ENCODE measurements at regions not wholly inside any gene's neighbourhood (a gene's known extent, or its start where the extent isn't known, plus 50 kb on each side); places are given as distances from the start of the nearest gene placed in this dataset.

DNA sequence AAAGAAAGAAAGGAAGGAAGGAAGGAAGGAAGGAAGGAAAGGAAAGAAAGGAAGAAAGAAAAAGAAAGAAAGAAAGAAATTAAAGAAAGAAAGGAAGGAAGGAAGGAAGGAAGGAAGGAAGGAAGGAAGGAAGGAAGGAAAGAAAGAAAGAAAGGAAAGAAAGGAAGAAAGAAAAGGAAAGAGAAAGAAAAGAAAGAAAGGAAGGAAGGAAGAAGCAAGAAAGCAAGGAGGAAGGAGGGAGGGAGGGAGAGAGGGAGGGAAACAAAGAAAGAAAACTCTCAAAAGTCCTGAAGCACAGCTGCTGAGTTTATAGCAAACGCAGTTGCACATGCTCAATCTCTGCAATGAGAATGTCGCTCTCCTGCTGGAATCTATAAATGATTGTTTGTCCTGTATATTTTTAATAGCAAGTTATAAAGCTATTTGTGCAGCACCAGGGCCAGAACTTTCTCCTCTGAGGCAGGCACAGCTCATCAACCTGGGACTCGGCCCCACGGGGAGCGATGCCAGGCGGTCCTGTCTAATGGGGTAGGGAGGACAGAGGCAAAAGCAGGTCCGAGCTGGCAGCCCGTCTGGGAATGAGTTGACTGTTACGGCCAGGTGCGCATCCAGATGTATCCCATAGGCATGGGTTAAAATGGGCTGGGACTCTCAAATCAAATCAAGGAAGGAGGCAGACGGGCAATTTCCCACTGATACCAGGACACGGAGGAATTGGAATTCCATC, 118.0 kb upstream of the PFKP start:
- dilution Hi-C loops (cut with HindIII; ENCODE audit: low sequenced_read_pairs, unreplicated experiment) = loop anchor here (25.0 kb wide), 1 partner anchor 88 kb away; no protein-coding TSS in a partner anchor

More for the DNA sequence above, 118.0 kb upstream of the PFKP start:
- in situ Hi-C loops (cut with MboI; ENCODE audit: low sequenced_read_pairs) (no loop called here), intact Hi-C loops (cut with micrococcal nuclease) (no loop called here)
- DNase-seq (no peak), ATAC-seq (ENCODE audit: low read depth) (no peak)
- Histone ChIP-seq H3K23ac (ENCODE audit: low read depth, low read length) (no peak overlapping the region), H3K4me1 (ENCODE audit: control insufficient read depth, insufficient read depth, low read length) (no peaks in the 10 kb centered on the region), H2AK9ac (replicated peaks; ENCODE audit: low read depth, low read length, poor library complexity) (no peak overlapping the region), H3K79me1 (ENCODE audit: low read depth in 1 of 2, low read length in 2 of 2) (no peaks in the 10 kb centered on the region), H3K27ac (ENCODE audit: insufficient read depth, low read length) (no peak overlapping the region), H3K4me2 (ENCODE audit: low read depth, low read length) (no peak overlapping the region), H3K9ac (ENCODE audit: low read depth, low read length) (no peak overlapping the region), H3K56ac (ENCODE audit: extremely low read depth, insufficient read depth, low read length) (no peak overlapping the region), H3K14ac (replicated peaks; ENCODE audit: low read depth, low read length) (no peak overlapping the region), H3K9me3 (ENCODE audit: control insufficient read depth, insufficient read depth, low read length) (no peaks in the 10 kb centered on the region), H3K36me3 (ENCODE audit: control insufficient read depth, insufficient read depth, low read length) (no peaks in the 10 kb centered on the region), H2BK15ac (ENCODE audit: low read depth, low read length) (no peak overlapping the region), H2BK5ac (ENCODE audit: low read depth, low read length, poor library complexity, severe bottlenecking) (no peak overlapping the region), H2BK120ac (ENCODE audit: low read depth, low read length) (no peak overlapping the region), H2AK5ac (ENCODE audit: low read depth, low read length) (no peak overlapping the region), H2BK20ac (ENCODE audit: low read depth, low read length) (no peak overlapping the region), H4K20me1 (ENCODE audit: insufficient read depth, low read length) (no peaks in the 10 kb centered on the region), H4K5ac (ENCODE audit: low read depth, low read length) (no peak overlapping the region), H3K4ac (ENCODE audit: low read depth, low read length) (no peak overlapping the region), H2AFZ (replicated peaks; ENCODE audit: low read length, poor library complexity) (no peak overlapping the region), H3K9me1 (ENCODE audit: insufficient read depth, low read length) (no peaks in the 10 kb centered on the region), H3K4me3 (ENCODE audit: insufficient read depth, low read depth, low read length) (no peak overlapping the region), H4K8ac (ENCODE audit: low read depth in 2 of 2, low read length in 2 of 2) (no peak overlapping the region), H4K91ac (ENCODE audit: insufficient read depth, low read depth, low read length) (no peak overlapping the region), H3K18ac (ENCODE audit: low read depth, low read length) (no peak overlapping the region), H3K27me3 (ENCODE audit: control insufficient read depth, insufficient read depth, low read length) (peaks cover 10% of the 10 kb centered on the region)
- WGBS, 2 experiments (ENCODE audit: extremely low coverage in 2 of 2, insufficient read length in 1 of 2) = 74% methylated on average over 7 of the region's 12 CpGs; no CpG with 5 or more reads in 1 of the 2 experiments
- CTCF ChIA-PET = no interaction called here
- BruUV-seq (replicated peaks) = no TSS peak
- TF ChIP-seq BHLHE40 (IDR thresholded peaks at IDR 0.05; ENCODE audit: low read depth, low read length) (no peak), MXI1 (IDR thresholded peaks at IDR 0.05; ENCODE audit: borderline replicate concordance, low read depth, low read length) (no peak), SMC3 (IDR thresholded peaks at IDR 0.05; ENCODE audit: low read depth, low read length) (no peak), USF2 (IDR thresholded peaks at IDR 0.05; ENCODE audit: low read depth, low read length) (no peak), RFX5 (IDR thresholded peaks at IDR 0.05; ENCODE audit: low read depth, low read length) (no peak), FOS (IDR thresholded peaks at IDR 0.05; ENCODE audit: low read depth, low read length) (no peak), CHD1 (IDR thresholded peaks at IDR 0.05; ENCODE audit: low read depth, low read length) (no peak), CEBPB (IDR thresholded peaks at IDR 0.05; ENCODE audit: low read depth, low read length) (no peak)
- TF ChIP-seq, protein P1, sequence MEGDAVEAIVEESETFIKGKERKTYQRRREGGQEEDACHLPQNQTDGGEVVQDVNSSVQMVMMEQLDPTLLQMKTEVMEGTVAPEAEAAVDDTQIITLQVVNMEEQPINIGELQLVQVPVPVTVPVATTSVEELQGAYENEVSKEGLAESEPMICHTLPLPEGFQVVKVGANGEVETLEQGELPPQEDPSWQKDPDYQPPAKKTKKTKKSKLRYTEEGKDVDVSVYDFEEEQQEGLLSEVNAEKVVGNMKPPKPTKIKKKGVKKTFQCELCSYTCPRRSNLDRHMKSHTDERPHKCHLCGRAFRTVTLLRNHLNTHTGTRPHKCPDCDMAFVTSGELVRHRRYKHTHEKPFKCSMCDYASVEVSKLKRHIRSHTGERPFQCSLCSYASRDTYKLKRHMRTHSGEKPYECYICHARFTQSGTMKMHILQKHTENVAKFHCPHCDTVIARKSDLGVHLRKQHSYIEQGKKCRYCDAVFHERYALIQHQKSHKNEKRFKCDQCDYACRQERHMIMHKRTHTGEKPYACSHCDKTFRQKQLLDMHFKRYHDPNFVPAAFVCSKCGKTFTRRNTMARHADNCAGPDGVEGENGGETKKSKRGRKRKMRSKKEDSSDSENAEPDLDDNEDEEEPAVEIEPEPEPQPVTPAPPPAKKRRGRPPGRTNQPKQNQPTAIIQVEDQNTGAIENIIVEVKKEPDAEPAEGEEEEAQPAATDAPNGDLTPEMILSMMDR (conservative IDR thresholded peaks at IDR 0.05; ENCODE audit: low read depth, low read length) = no peak
- POLR2A ChIA-PET (ENCODE audit: unreplicated experiment) = no interaction called here
